ENCODE measurements at regions not wholly inside any gene's neighbourhood (a gene's known extent, or its start where the extent isn't known, plus 50 kb on each side); places are given as distances from the start of the nearest gene placed in this dataset.

DNA sequence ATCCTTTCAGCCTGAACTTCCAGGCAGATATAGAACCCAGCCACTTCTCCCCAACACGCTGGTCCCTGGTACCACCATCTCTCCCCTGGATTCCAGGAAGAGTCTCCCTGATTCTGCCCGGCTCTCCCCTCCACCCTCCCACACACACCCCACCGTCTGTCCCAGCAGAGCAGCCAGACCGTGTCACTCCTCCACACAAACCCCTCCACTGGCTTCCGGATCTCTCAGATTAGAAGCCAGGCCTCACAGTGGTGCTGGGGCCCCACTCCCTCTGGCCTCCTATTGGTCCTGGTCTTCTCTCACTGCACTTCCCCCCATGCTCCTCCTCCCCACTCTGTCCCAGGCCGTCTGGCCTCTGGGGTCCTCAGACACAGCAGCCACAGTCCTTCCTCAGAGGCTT, 52.4 kb upstream of the CDKN3 start:
- no peaks in the 10 kb centered on the region for H3K9me3 ChIP-seq
- H3K4me3 ChIP-seq: no peak overlapping the region
- peak overlapping the region in 1 of 2 donors; percentile 47 for H3K27ac ChIP-seq
- no peaks in the 10 kb centered on the region for H3K27me3 ChIP-seq (replicated peaks; ENCODE audit: insufficient read depth)
- 61% methylated on average over 6 of the region's 6 CpGs for WGBS
- intact Hi-C loops (cut with DNase I): loop anchor here (10.0 kb wide), 1 partner anchor 910 kb away; no protein-coding TSS in a partner anchor
- no peaks in the 10 kb centered on the region for H3K36me3 ChIP-seq
- TF ChIP-seq, protein P1, sequence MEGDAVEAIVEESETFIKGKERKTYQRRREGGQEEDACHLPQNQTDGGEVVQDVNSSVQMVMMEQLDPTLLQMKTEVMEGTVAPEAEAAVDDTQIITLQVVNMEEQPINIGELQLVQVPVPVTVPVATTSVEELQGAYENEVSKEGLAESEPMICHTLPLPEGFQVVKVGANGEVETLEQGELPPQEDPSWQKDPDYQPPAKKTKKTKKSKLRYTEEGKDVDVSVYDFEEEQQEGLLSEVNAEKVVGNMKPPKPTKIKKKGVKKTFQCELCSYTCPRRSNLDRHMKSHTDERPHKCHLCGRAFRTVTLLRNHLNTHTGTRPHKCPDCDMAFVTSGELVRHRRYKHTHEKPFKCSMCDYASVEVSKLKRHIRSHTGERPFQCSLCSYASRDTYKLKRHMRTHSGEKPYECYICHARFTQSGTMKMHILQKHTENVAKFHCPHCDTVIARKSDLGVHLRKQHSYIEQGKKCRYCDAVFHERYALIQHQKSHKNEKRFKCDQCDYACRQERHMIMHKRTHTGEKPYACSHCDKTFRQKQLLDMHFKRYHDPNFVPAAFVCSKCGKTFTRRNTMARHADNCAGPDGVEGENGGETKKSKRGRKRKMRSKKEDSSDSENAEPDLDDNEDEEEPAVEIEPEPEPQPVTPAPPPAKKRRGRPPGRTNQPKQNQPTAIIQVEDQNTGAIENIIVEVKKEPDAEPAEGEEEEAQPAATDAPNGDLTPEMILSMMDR (IDR thresholded peaks at IDR 0.05): no peak
- TF ChIP-seq POLR2A (IDR thresholded peaks at IDR 0.05) (no peak), POLR2AphosphoS5 (IDR thresholded peaks at IDR 0.05) (no peak)
- H3K4me1 ChIP-seq (replicated peaks): peaks cover 4% of the 10 kb centered on the region
- DNase-seq (ENCODE audit: low spot score): no peak

DNA sequence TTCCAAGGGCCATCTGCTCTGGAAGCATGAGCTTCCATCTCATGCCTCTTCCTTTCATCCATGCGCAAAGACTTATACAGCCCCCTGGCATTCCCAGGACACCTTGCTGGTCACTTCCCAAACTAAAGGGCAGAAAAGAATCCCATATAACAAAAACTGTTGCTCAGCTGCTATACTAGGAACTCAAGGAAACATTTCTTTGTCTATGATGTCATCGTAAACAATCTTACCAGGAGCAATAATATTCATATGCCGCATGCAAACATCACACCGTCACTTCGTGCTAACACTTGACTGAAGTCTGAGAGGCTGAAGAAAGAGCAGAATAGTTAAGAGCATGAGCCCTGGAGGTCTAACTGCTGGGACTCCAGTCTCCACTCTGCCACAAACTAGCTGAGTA, 50.5 kb upstream of the CDKN3 start:
- DNase-seq (ENCODE audit: low spot score): no peak
- H3K4me1 ChIP-seq (replicated peaks): peaks cover 4% of the 10 kb centered on the region
- intact Hi-C loops (cut with DNase I): loop anchor here (5.0 to 10.0 kb wide), 4 partner anchors 394 to 1049 kb away; no protein-coding TSS in a partner anchor
- no peaks in the 10 kb centered on the region for H3K27me3 ChIP-seq (replicated peaks; ENCODE audit: insufficient read depth)
- H3K27ac ChIP-seq: no peak overlapping the region
- TF ChIP-seq POLR2AphosphoS5 (IDR thresholded peaks at IDR 0.05) (no peak), POLR2A (IDR thresholded peaks at IDR 0.05) (no peak)
- TF ChIP-seq, protein P1 (IDR thresholded peaks at IDR 0.05): no peak
- H3K4me3 ChIP-seq: no peak overlapping the region
- no peaks in the 10 kb centered on the region for H3K36me3 ChIP-seq
- no peaks in the 10 kb centered on the region for H3K9me3 ChIP-seq
- WGBS: 89% methylated on average over 5 of the region's 5 CpGs
